ENCODE measurements at regions not wholly inside any gene's neighbourhood (a gene's known extent, or its start where the extent isn't known, plus 50 kb on each side); places are given as distances from the start of the nearest gene placed in this dataset.

- no peak for TF ChIP-seq CTCF (IDR thresholded peaks at IDR 0.05)
- Histone ChIP-seq H3K27ac (no peak overlapping the region), H3K36me3 (no peaks in the 10 kb centered on the region), H3K4me1 (no peaks in the 10 kb centered on the region), H3K4me3 (no peak overlapping the region), H3K27me3 (no peaks in the 10 kb centered on the region), H3K9me3 (no peaks in the 10 kb centered on the region)
- ATAC-seq (no peak), DNase-seq (no peak), FAIRE-seq (no peak)
- WGBS, 2 donors, result 39 to 53% methylated on average over 3 of the region's 3 CpGs
- intact Hi-C loops (cut with DNase I), result no loop called here
These were observed 62.5 kb upstream of the GHR start for GRCh38 chr5:42360616-42361314.

GRCh38 chr5:42361315-42361688, 61.9 kb upstream of the GHR start:
- no peak overlapping the region for H3K27ac ChIP-seq
- H3K4me3 ChIP-seq, result no peak overlapping the region
- no peak for FAIRE-seq
- DNase-seq, result no peak
- H3K4me1 ChIP-seq, result no peaks in the 10 kb centered on the region
- ATAC-seq, result no peak
- no peak for TF ChIP-seq CTCF (IDR thresholded peaks at IDR 0.05)
- H3K27me3 ChIP-seq, result no peaks in the 10 kb centered on the region
- no peaks in the 10 kb centered on the region for H3K9me3 ChIP-seq
- intact Hi-C loops (cut with DNase I), result no loop called here
- WGBS, 2 donors, result 66 to 79% methylated on average over 3 of the region's 3 CpGs
- H3K36me3 ChIP-seq, result no peaks in the 10 kb centered on the region

GRCh38 chr5:42366051-42366450, 57.2 kb upstream of the GHR start:
- H3K27ac ChIP-seq, result no peak overlapping the region
- H3K36me3 ChIP-seq, result no peaks in the 10 kb centered on the region
- ATAC-seq (no peak), DNase-seq (no peak), FAIRE-seq (no peak)
- H3K4me1 ChIP-seq, result no peaks in the 10 kb centered on the region
- TF ChIP-seq CTCF (IDR thresholded peaks at IDR 0.05), result no peak
- WGBS, 2 donors, result 76 to 81% methylated on average over 2 of the region's 2 CpGs
- intact Hi-C loops (cut with DNase I), result no loop called here
- no peak overlapping the region for H3K4me3 ChIP-seq
- no peaks in the 10 kb centered on the region for H3K27me3 ChIP-seq
- no peaks in the 10 kb centered on the region for H3K9me3 ChIP-seq

All from pancreas (tissue), 10 donors.